Fibroblast of villous mesenchyme (primary cell): ENCODE measurements at regions not wholly inside any gene's neighbourhood (a gene's known extent, or its start where the extent isn't known, plus 50 kb on each side); places are given as distances from the start of the nearest gene placed in this dataset.
A peak's percentile ranks its signal among the peaks of the same experiment; 100 is the strongest.

ENCODE experiments used
- DNase-seq: peaks from one replicate; pipeline ENCODE4 v3.0.0-alpha.2; 2010; ENCODE audit warnings: low read depth
- H3K4me3 ChIP-seq: 2 replicates; pipeline ENCODE4 v1.5.1; 2011; ENCODE audit warnings: low read depth, mild to moderate bottlenecking, low read length
- TF ChIP-seq, protein P1 (sequence below): IDR thresholded peaks from 2 replicates; pipeline ENCODE4 v1.5.1; 2012; ENCODE audit warnings: low read depth, mild to moderate bottlenecking, low read length; ENCODE audit not compliant: insufficient read depth

DNA sequence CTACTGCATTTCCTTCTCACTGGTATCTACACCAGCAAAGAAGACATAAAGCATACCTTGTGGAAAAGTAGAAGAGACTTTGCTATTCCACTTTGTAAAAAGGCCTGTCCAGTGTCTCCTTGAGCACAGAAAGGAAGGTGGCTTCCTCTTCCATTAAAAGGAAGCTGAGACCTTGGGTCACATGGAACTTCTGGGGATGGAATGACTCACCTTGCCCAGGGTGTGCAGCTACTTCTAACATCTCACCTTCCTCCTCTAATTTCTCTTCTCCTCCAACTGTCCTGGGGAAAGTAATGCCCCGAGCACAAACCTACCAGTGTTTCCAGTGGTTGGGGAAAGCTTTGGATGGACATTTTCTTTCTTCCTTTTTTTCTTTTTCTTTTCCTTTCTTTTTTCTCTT, 848.8 kb upstream of the MAP3K7 start:
- H3K4me3 ChIP-seq: no peak overlapping the region
- TF ChIP-seq, protein P1, sequence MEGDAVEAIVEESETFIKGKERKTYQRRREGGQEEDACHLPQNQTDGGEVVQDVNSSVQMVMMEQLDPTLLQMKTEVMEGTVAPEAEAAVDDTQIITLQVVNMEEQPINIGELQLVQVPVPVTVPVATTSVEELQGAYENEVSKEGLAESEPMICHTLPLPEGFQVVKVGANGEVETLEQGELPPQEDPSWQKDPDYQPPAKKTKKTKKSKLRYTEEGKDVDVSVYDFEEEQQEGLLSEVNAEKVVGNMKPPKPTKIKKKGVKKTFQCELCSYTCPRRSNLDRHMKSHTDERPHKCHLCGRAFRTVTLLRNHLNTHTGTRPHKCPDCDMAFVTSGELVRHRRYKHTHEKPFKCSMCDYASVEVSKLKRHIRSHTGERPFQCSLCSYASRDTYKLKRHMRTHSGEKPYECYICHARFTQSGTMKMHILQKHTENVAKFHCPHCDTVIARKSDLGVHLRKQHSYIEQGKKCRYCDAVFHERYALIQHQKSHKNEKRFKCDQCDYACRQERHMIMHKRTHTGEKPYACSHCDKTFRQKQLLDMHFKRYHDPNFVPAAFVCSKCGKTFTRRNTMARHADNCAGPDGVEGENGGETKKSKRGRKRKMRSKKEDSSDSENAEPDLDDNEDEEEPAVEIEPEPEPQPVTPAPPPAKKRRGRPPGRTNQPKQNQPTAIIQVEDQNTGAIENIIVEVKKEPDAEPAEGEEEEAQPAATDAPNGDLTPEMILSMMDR: no peak
- DNase-seq: no peak

DNA sequence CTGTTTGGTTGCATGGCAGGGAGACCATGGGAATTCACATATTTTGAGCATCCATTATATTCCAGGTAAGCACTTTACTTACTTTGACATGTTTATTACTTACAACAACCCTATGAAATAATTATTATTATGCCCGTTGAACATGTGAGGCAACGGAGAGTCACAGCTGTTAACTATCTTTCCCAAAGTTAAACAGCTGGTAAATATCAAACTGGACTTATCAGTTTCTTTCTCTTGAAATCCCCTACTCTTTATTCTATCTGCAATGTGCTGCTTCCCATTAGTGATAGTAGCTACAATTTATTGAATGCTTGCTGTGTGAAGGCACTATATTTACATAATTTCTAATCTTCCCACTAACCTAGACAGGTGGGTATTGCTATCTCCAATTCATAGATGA, 847.7 kb upstream of the MAP3K7 start:
- peak; percentile 11 for DNase-seq
- H3K4me3 ChIP-seq: no peak overlapping the region
- TF ChIP-seq, protein P1: no peak

DNA sequence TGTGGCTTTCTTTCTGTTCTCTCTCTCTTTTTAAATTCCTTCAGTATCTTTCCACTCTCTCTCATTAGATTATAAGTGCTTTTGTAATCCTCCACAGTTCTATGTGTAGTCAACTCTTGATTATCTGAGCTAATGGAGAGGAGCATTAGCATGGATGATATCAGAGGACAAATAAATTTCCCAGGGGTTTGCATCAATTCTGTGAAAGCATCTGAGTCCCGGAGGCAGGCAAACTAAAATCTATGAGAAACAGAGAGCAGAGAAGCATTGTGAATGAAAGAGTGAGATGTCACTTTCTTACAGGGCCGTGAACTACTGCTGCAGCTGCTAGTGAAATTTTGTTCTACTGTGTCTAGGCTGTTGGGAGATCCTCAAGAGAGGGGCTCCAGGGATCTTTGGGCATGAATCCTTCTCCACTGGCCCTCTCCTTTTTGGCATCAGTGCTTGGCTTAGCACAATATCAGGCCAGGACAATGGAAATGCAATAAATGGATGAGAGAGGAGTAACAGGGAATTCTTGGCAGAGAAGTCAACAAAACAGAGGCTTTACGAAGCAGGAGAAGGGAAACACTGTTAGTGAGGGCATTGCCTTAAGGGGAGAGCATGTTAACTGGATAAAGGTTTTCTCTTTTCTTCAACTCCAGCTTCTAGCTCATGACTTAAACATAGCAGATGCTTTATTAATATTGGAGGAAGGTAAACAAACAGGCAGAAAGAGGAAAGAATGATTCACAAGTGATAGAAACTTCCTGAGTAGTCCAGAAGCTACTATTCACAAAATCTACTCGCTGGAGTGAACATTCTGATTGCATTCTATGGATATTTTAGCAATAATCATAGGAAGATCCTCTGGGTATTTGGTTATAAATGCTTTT, 847.0 kb upstream of the MAP3K7 start:
- DNase-seq: no peak
- TF ChIP-seq, protein P1: no peak
- H3K4me3 ChIP-seq: no peak overlapping the region

DNA sequence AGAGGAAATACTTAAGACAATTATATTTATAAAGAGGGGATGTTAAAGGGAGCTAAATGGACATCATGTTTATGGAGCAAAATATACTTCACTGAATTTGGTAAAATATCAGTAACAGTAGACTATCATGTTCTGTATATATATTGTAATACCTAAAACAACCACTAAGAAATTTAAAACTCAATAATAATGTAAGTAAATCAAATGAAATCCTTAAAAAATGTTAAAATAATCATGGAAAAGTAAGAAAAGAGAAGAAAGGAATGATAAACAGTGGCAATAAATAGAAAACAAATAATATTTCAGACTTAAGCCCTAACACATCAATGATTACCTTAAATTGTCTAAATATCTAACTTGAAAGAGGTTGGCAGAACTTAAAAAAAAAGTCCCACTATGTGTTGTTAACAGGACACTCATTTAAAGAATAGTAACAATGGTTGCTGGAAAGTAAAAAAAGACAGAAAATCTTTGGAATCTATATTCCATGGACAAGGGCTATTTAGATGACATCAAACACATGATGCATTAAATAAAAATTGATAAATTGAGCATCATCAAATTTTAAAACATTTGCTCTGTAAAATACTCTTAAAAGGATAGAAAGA, 842.2 kb upstream of the MAP3K7 start:
- DNase-seq: no peak
- TF ChIP-seq, protein P1: peak; percentile 4
- no peak overlapping the region for H3K4me3 ChIP-seq

DNA sequence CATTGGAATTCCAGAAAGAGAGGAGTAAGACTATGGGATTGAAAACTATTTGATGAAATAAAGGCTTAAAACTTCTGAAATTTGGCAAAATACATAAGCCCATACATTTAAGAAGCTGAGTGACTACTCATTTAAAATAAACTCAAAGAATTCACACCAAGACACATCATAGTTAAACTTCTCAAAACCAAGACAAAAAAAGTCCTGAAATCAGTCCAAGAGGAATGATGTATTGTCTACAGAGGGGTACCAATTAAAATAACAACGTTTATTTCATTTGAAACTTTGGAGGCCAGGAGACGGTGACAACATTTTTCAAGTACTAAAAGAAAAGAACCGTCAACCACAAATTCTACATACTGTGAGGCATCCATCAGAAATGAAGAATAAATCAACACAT, 841.4 kb upstream of the MAP3K7 start:
- no peak overlapping the region for H3K4me3 ChIP-seq
- DNase-seq: no peak
- TF ChIP-seq, protein P1: no peak

DNA sequence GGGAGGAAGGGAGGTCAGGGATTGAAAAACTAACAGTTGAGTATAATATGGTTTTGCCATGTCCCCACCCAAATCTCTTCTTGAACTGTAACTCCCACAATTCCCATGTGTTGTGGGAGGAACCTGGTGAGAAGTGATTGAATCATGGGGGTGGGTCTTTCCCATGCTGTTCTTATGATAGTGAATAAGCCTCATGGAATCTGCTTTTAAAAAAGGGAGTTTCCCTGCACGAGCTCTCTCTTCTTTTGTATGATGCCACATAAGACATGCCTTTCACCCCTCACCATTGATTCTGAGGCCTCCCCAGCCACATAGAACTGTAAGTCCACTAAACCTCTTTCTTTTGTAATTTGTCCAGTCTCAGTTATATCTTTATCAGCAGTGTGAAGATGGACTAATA, 833.4 kb upstream of the MAP3K7 start:
- no peak for DNase-seq
- H3K4me3 ChIP-seq: no peak overlapping the region
- TF ChIP-seq, protein P1: no peak
